Thyroid gland (tissue), 4 donors: ENCODE measurements at regions not wholly inside any gene's neighbourhood (a gene's known extent, or its start where the extent isn't known, plus 50 kb on each side); places are given as distances from the start of the nearest gene placed in this dataset.

Source experiments
- CTCF ChIP-seq, 6 experiments: fragments of 200-600 bp in 3 of 6; fragments of 450-650 bp in 3 of 6; sonication (generic) in 3 of 6; IDR thresholded peaks; one replicate each; pipeline ENCODE4 v1.5.1; 2016 to 2019; ENCODE audit warnings: antibody characterized with exemption in 6 of 6, mild to moderate bottlenecking in 2 of 6, inconsistent platforms in 1 of 6, moderate library complexity in 1 of 6
- POLR2A ChIP-seq, 2 donors: fragments of 450-650 bp; IDR thresholded peaks; one replicate each; pipeline ENCODE4 v1.6.1; 2017; ENCODE audit warnings: antibody characterized with exemption in 2 of 2, mild to moderate bottlenecking in 2 of 2, moderate library complexity in 1 of 2

DNA sequence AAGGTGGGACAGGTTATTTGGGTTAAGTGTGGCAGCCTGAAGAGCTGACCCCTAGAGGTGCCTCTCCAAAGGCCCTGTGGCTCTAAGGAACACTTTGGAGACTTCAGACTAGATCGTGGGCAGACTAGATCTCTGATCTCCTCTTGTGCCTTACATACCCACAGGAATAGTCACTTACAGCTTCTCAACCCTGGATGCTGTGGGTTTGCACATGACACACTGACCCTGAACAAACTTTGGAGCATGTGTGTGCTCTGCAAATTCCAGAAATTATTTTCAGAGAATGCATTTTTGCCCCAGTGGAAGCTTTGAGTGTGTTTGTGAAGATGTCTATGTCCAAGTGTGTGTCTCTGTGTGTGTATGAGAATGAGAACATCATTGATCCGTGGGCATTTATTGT is 119.6 kb downstream of the EMX2 start:
- TF ChIP-seq CTCF (IDR thresholded peaks at IDR 0.05), result no peak
- TF ChIP-seq POLR2A (IDR thresholded peaks at IDR 0.05), result no peak
